ENCODE measurements at regions not wholly inside any gene's neighbourhood (a gene's known extent, or its start where the extent isn't known, plus 50 kb on each side); places are given as distances from the start of the nearest gene placed in this dataset.

DNA sequence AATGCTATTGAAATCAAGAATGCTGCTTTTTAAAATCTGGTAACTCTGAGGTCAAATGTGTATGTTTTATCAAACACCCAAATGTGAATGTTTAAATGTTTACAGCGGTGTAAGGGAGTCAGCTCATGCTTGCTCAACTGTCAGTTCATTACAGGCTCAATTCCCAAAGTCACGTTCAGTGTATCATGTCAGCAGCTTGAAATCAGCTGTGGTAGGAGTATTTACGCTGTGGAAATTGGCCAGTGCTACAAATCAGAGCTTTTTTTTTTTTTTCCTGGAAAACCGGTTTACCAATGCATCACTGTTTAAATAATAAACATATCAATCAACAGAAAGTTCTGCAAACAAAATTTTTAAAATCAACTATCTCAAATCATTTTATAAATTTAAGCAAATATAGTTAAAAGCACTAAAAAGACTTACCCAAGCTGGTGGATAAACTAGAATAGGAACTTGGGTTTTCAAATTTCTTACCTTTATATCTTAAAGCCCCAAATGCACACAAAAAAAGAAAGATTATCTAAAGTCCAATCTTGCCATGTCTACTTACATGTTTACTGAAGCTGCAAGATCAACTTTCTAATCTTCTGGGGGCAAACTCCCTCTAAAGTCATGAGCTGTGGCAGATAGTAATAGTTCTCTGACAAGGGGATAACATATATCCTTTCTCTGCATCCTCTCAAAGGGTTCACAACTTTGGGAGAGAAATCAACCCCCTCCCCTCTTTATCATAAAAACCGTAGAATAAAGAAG, 57.6 kb upstream of the GRAMD2B start:
- DNase-seq = no peak
- in situ Hi-C loops (cut with HindIII; ENCODE audit: low pct_ligation_motif_present, low pct_unique_long_range_greater_than_20kb, low sequenced_read_pairs) = loop anchor here (25.0 kb wide), 1 partner anchor 172 kb away; no protein-coding TSS in a partner anchor

DNA sequence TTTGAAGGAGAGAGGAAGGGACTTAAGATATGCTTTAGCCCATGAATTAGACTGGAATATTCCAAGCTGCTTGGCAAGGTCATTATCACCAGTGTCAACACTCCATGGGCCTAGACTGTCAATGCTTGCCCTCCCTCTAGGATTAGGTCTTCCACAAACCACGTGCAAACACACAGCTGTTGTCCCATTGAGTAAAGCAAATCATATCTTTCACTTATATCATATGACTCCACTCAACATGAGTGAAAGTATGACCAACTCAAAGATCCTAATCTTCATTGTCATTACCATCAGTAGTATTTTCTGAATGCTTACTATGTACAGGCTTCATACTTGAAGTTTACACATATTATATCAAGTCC, 57.0 kb upstream of the GRAMD2B start:
- in situ Hi-C loops (cut with HindIII; ENCODE audit: low pct_ligation_motif_present, low pct_unique_long_range_greater_than_20kb, low sequenced_read_pairs) = loop anchor here (25.0 kb wide), 1 partner anchor 171 kb away; no protein-coding TSS in a partner anchor
- DNase-seq = no peak

DNA sequence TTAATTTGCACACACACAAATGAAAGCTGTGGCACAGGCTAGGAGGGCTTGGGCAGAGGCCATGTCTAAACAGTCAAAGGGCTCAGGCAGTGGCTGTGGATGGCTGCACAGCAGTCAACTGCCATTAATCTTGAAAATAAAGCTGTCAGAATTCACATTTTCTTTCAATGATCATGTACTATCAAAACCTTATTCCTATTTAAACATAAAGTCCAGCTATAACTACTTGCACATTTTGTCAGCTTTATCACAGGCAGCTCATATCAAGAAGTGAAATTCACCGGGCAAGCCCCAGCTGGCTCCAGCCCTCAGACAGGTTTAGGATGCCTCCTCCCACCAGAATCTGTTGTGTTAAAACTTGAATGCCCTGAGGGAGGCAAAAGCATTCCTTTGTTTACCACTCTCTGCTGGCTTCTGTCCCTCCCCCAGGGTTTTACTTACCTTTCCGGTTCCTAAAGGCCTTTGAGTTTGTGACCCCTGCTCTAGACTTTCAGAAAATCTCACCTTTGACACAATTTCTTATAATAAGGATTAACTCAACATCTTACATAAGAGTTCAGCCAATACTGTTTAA, 54.9 kb upstream of the GRAMD2B start:
- in situ Hi-C loops (cut with HindIII; ENCODE audit: low pct_ligation_motif_present, low pct_unique_long_range_greater_than_20kb, low sequenced_read_pairs) = loop anchor here (25.0 kb wide), 1 partner anchor 169 kb away; no protein-coding TSS in a partner anchor
- no peak for DNase-seq

- DNase-seq = no peak
- in situ Hi-C loops (cut with HindIII; ENCODE audit: low pct_ligation_motif_present, low pct_unique_long_range_greater_than_20kb, low sequenced_read_pairs) = loop anchor here (25.0 kb wide), 1 partner anchor 168 kb away; no protein-coding TSS in a partner anchor
These were observed 54.1 kb upstream of the GRAMD2B start for GRCh38 chr5:126369083-126369482.

GRCh38 chr5:126369995-126370731, 53.0 kb upstream of the GRAMD2B start:
- peak; percentile 61 for DNase-seq
- in situ Hi-C loops (cut with HindIII; ENCODE audit: low pct_ligation_motif_present, low pct_unique_long_range_greater_than_20kb, low sequenced_read_pairs) = loop anchor here (25.0 kb wide), 1 partner anchor 167 kb away; no protein-coding TSS in a partner anchor

DNA sequence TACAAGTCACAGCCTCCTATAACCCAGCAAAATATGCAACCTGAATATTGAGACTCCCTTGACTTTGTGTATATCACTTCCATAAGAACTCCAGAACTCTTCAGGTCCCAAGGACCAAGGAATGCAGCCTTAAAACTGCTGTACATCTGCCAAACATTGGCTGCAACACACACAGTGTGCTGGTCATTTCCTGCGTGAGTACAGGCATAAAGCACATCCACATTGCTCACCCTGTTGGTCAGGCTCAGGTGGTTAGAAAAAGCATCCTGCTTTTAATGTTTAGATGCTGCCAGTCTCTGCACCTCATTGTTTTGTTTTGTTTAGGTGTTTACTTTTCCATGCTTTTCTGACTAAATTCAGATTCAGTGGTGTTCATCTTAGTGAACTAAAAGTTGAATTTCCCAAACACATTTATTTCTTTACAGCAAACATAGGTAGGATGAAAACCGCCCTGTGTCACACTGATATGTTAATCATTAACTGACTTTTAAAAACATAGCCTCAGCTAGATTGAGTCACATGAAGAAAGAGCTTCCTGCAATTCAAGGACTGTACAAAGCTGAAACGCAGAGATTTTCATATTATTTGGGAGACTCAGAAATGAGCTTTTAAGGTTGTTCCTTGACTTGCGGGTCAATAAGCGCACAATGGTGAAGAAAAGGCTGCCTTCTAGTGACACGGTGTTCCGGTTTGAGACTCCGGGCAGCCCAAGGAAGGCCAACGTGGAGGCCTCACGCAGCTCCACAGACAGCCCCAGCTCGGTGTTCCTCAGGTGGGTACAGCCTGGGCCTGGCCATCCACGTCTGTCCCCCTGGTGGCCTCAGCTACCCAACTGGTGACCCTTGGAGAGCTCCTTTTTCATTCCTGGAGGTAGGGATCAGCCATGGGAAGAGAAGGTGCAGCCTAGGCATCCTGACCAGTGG, 52.2 kb upstream of the GRAMD2B start:
- in situ Hi-C loops (cut with HindIII; ENCODE audit: low pct_ligation_motif_present, low pct_unique_long_range_greater_than_20kb, low sequenced_read_pairs) = loop anchor here (25.0 kb wide), 1 partner anchor 166 kb away; no protein-coding TSS in a partner anchor
- DNase-seq = peak; percentile 75

- DNase-seq = peak; percentile 55
- in situ Hi-C loops (cut with HindIII; ENCODE audit: low pct_ligation_motif_present, low pct_unique_long_range_greater_than_20kb, low sequenced_read_pairs) = loop anchor here (25.0 kb wide), 1 partner anchor 164 kb away; no protein-coding TSS in a partner anchor
These were observed 49.7 kb upstream of the GRAMD2B start for GRCh38 chr5:126373375-126374108.
